Ammon's horn (tissue), 1 donor: ENCODE measurements at regions not wholly inside any gene's neighbourhood (a gene's known extent, or its start where the extent isn't known, plus 50 kb on each side); places are given as distances from the start of the nearest gene placed in this dataset.

Experiments used
- DNase-seq: peaks from one replicate; pipeline ENCODE4 v3.0.0-alpha.2; 2016; ENCODE audit warnings: low spot score

GRCh38 chr6:1027795-1028569, 283.9 kb upstream of the FOXQ1 start:
- DNase-seq: no peak

DNA sequence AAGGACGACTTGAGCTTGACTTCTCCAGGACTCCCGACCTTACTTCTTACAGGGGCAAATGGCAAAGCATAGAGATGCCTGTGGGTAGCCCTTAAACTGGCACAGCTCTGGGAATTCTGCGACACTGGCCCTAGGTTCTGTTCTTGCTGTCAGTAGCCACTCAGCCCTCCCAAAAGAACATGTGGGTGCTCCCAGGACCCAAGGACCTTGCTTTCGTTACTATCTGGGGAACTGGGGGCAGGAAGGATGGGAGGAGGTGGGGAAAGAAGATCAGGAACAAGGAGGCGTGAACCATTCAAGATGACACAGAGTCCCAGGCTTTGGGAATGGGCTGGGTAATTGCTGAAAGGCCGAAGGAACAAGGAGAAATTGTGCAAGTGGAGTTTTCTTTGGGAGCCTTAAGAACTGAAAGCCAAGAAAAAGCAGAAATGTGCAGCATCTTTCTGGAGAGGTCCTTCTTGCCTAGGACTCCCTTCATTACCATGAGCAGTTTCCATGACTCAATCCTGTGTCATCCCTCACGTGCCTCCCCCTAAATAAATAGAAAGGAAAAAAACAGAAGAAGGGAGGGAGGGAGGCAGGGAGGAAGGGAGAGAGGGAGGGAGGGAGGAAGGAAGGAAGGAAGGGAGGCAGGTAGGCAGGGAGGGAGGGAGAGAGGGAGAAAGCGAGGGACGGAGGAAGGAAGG, 284.6 kb upstream of the FOXQ1 start:
- DNase-seq: no peak

DNA sequence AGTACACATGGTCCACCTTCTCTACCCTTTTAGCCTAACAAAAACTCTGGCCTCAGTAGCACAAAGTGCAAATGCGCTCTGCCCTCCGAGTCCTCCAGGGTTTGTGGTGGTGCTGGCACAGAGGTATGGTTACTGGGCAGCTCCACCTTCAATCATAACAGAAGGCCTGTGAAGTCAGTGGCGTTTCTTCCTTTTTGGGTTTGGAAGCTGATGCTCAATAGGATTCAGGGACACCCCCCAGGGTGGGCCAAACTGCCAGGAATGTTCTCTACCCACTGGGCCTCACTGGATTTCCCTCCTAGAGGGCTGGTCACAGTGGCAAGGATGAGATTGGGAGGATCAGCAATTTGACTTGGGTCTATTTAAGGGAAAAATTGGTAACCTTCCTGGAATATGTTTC, 286.1 kb upstream of the FOXQ1 start:
- DNase-seq: no peak

GRCh38 chr6:1024587-1024986, 287.3 kb upstream of the FOXQ1 start:
- no peak for DNase-seq

DNA sequence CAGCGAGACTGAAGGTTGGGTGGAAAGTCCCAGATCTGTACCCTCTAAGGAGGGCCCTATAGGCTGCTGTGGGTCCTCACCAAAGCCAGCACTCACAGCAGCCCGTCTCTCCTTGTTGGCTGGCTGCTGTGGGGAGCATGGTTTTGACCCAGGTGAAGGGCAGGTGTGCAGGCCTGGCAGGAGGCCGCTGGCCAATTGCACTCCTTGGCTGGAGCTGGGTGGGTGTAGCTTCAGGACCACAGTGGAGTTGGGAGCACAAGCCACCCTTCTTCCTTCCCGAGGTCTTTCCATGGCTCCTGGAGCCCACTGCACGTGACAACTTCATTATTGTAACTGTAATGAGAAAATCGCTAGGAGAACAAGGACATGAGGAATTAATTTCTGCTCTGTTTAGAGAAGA, 287.7 kb upstream of the FOXQ1 start:
- DNase-seq: no peak

DNA sequence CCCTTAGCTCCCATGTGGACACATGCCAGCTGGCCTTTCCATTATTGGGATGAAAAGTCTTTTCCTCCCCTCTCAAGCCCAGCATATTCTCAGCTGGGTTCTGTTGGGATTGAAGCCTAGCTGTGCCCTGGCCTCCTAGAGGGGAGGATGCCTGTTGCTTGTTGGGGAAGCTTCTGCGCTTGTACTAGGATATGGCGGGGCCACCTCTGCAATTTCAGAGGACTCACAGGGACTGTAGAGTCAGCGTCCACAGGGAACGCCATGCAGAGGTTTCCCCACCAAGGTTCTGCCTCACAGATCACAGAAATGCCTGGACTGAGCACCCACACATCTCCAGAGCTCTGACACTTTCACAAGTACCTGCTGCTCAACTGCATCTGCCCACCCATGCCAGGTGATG, 288.7 kb upstream of the FOXQ1 start:
- DNase-seq: no peak

DNA sequence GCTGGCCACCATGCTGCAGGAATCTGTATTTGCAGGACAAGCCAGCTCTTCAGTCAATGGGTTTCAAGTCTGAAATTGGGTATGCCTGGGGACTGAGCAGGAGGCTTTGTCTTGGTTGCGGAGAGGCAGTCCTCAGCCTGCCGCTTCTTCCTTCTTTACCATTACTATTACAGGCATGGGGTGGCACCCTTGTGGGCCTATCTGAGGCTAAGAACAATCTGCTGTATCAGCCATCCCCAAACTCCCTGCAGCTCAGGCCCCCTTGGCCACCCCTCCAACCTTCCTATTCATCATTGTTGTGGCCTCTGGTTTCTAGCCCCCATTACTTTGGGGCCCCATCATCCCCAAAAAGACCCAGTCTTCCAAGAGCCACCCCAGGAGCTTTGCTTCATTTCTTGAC, 289.2 kb upstream of the FOXQ1 start:
- no peak for DNase-seq

DNA sequence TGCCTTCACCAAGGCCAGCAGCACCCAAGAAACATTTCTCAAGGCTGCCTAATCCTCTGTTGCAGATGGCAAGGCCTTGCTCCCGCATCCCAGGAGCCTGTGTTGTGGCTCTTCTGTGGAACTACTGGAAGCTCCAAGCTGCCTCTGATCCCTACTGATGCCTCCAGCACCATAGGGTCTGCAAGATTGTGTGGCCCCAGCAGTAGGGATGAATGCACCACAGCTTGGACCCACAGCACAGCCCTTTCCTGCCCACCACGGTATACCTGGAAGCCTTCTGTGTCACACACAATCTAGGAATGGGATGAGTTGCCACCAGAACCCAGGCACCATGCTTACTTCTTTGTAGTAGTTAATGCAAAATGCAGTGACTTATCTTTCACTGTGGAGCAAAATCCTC, 291.1 kb upstream of the FOXQ1 start:
- DNase-seq: no peak

- DNase-seq: no peak
Measured at GRCh38 chr6:1020133-1020532, 291.8 kb upstream of the FOXQ1 start.

GRCh38 chr6:1018041-1018440, 293.9 kb upstream of the FOXQ1 start:
- no peak for DNase-seq

GRCh38 chr6:1016329-1017302, 295.3 kb upstream of the FOXQ1 start:
- no peak for DNase-seq

DNA sequence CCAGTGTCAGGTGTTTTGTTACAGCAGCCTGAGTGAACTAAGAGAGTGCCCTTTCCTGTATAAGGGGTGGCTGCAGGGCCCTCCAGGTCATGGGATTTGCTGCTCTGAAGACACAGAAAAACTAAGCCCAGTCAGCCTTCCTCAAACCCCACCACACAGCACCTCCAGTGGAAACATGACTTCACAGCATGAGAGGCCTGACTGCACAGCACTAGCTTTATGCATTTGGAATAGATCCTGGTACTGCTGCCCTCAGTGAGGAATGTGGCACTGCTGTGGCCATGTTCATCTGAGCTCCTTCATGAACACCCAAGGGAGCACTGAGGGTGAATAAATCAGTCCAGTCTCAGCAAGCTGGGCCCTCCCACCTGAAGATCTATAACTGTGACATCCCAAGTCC, 296.1 kb upstream of the FOXQ1 start:
- no peak for DNase-seq

- no peak for DNase-seq
Measured at GRCh38 chr6:1014431-1014807, 297.5 kb upstream of the FOXQ1 start.

DNA sequence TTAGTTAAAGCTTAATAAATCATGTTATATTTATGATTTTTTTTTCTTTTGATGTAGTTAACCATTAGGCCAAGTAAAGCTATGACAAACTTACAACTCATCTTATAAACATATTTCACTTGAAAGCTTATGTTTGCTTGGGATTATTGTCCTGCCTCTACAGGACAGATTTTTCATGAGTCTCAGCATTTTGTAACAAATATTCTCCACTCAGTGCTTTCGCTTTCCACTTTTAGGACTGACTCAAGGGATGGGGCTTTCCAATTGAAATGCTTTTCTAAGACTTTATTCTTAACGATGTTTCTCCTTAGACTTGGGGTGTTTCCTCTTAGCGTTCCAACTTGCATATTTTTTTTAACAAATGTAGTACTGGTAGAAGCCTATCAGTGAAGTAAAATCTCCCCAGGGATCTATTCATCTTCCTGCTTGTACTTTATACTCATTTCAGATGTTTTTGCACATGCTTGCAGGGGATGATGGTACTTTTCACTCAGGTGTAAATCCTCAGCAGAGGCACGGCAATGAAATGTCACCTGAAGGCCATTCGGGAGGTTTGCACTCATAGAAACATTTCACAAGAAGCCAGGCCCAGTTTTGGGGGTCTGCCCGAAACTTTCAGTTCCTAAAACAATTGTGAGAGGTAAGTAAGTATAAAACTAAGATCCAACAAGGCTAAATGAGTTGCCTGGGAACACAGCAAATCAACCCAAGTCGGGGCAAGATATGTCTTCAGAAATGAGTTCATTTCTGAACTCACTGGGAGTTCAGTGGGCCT, 298.1 kb upstream of the FOXQ1 start:
- DNase-seq: no peak

DNA sequence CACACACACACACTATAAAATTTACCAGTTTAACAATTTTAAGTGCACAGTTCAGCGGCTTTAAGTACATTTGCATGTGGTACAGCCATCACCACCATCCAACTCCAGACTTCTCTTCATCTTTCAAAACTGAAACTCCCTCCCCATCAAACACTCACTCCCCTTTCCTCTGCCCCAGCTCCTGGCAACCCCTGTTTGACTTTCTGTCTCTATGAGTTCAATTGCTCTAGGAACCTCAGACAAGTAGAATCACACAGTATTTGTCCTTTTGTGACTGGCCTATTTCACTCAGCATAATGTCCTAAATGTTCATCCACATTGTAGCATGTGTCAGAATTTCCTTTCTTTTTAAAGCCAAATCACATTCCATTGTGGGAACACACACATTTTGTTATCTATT, 302.8 kb upstream of the FOXQ1 start:
- no peak for DNase-seq

DNA sequence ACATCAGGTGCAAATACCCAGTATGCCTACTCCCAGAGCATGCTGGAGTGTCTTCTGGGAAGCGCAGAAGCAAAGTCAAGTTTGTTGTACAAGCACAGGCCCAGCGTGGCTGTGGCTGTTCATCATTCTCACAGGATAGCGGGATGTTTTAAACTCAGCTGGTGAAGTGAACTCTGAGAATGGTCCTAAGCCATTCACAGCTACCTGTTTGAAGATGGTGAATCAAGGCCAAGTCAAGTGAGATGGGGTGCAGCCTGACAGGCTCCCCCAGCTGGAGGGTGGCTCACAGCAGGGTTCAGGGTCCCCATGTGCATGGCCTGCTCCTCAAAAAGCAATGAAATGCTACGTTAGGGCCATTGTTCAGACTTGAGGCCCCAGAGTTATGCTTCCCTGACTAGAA, 304.7 kb upstream of the FOXQ1 start:
- no peak for DNase-seq

GRCh38 chr6:1004885-1005630, 306.8 kb upstream of the FOXQ1 start:
- no peak for DNase-seq

- DNase-seq: no peak
Measured at GRCh38 chr6:1003394-1004160, 308.3 kb upstream of the FOXQ1 start.

DNA sequence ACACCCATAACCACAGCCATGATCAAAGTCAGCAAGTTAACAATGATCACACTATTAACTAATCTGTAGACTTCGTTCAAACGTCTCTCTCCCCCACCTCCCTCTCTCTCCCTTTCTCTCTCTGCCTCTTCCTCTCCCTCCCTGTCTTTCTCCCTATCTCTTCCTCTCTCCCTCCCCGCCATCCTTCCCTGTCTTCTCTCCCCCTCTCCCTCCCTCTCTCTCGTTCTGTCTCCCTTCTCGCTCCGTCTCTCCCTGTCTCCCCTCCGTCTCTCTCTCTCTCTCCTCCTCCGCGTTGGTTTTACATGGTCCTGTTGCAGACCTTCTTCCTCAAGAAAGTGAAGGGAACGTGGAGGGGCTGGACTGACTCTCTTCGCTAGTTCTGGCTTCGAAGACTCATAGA, 308.9 kb upstream of the FOXQ1 start:
- DNase-seq: no peak

DNA sequence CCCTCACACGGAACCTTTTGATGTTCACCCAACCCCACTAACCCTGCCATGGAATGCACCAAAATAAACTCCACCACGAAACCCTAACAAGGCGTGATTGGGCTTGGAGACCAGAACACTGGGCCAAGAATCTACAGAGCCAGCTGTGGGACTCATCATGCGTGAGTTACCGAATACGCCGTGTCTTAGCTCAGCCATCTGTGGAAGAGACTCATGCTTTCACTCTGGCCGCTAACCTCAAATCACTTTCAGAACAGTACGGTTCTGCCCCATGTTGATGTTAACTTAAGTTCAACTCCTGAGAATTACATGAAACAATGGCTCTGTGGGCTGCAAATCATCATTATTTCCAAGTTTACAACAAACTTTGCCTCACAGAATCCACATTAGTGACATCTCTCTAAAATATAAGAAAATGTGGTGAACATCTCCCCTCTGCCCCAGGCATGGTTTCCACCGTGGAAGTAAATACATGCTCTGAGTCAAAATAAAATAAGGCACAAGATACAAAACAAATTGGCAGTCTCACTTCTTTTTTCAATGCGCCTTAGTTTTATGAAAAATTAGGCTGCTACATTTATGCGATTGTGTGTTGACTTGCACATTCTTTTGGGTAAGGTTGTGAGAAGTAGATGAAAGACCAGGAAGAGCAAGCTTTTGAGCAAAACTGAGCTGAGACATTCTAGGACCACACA, 308.9 kb upstream of the EXOC2 start:
- no peak for DNase-seq
